ENCODE measurements at regions not wholly inside any gene's neighbourhood (a gene's known extent, or its start where the extent isn't known, plus 50 kb on each side); places are given as distances from the start of the nearest gene placed in this dataset.

- DNase-seq (ENCODE audit: low spot score) (no peak), ATAC-seq (ENCODE audit: low FRiP score) (no peak)
- TF ChIP-seq CTCF (IDR thresholded peaks at IDR 0.05): no peak
Measured at GRCh38 chr2:122388208-122388607, 632.8 kb downstream of the TSN start.

- TF ChIP-seq CTCF (IDR thresholded peaks at IDR 0.05): no peak
- no peak for ATAC-seq (ENCODE audit: low FRiP score)
- no peak for DNase-seq (ENCODE audit: low spot score)
Measured at GRCh38 chr2:122389694-122390093, 634.2 kb downstream of the TSN start.

- DNase-seq (ENCODE audit: low spot score) (no peak), ATAC-seq (ENCODE audit: low FRiP score) (no peak)
- TF ChIP-seq CTCF (IDR thresholded peaks at IDR 0.05): no peak
Measured at GRCh38 chr2:122390406-122390805, 635.0 kb downstream of the TSN start.

- ATAC-seq (ENCODE audit: low FRiP score) (no peak), DNase-seq (ENCODE audit: low spot score) (no peak)
- TF ChIP-seq CTCF (IDR thresholded peaks at IDR 0.05): no peak
Measured at GRCh38 chr2:122391726-122392125, 636.3 kb downstream of the TSN start.

GRCh38 chr2:122395687-122396086 lies 640.2 kb downstream of the TSN start:
- no peak for ATAC-seq (ENCODE audit: low FRiP score)
- no peak for DNase-seq (ENCODE audit: low spot score)

GRCh38 chr2:122411231-122411630 lies 655.8 kb downstream of the TSN start:
- no peak for DNase-seq (ENCODE audit: low spot score)
- no peak for ATAC-seq (ENCODE audit: low FRiP score)
- no peak for TF ChIP-seq CTCF (IDR thresholded peaks at IDR 0.05)

More at GRCh38 chr2:122395687-122396086, 640.2 kb downstream of the TSN start:
- TF ChIP-seq CTCF (IDR thresholded peaks at IDR 0.05): no peak

- no peak for TF ChIP-seq CTCF (IDR thresholded peaks at IDR 0.05)
- no peak for DNase-seq (ENCODE audit: low spot score)
- ATAC-seq (ENCODE audit: low FRiP score): no peak
Measured at GRCh38 chr2:122412360-122412759, 656.9 kb downstream of the TSN start.

Data from omental fat pad (tissue), 3 donors.